Activated T-cell treated with anti-CD3 and anti-CD28 coated beads, Interleukin-2, amount 50 U/mL, for 72 hours (primary cell): ENCODE measurements at regions not wholly inside any gene's neighbourhood (a gene's known extent, or its start where the extent isn't known, plus 50 kb on each side); places are given as distances from the start of the nearest gene placed in this dataset.

Experiments
- ATAC-seq, 2 donors: fragments of 150-1000 bp; cut with Tn5 transposase; replicated peaks in 1 of 2; 2 replicates each; pipeline ENCODE4 v1.10.0; 2021; ENCODE audit warnings: moderate library complexity in 2 of 2, mild to moderate bottlenecking in 1 of 2
- DNase-seq, 2 donors: peaks; one replicate each; pipeline ENCODE4 v3.0.0; 2021 to 2022; ENCODE audit warnings: mixed read lengths in 1 of 2
- H3K27ac Mint-ChIP-seq: one replicate; pipeline ENCODE4 v1.8.0; 2022; ENCODE audit warnings: mild to moderate bottlenecking, moderate library complexity, mixed read lengths
- H3K27me3 Mint-ChIP-seq: one replicate; pipeline ENCODE4 v1.8.0; 2022; ENCODE audit warnings: low read depth, mixed read lengths
- H3K36me3 Mint-ChIP-seq, 2 donors: one replicate each; pipeline ENCODE4 v1.8.0; 2022; ENCODE audit warnings: mixed read lengths in 2 of 2, mild to moderate bottlenecking in 1 of 2; ENCODE audit not compliant: insufficient read depth in 2 of 2
- H3K4me1 Mint-ChIP-seq: one replicate; pipeline ENCODE4 v1.8.0; 2022; ENCODE audit warnings: low read depth, mixed read lengths
- H3K4me3 Mint-ChIP-seq, 2 donors: one replicate each; pipeline ENCODE4 v1.8.0; 2022; ENCODE audit warnings: mild to moderate bottlenecking in 2 of 2, mixed read lengths in 2 of 2, moderate library complexity in 2 of 2
- H3K9me3 Mint-ChIP-seq, 2 donors: one replicate each; pipeline ENCODE4 v1.8.0; 2022; ENCODE audit warnings: mixed read lengths in 2 of 2

DNA sequence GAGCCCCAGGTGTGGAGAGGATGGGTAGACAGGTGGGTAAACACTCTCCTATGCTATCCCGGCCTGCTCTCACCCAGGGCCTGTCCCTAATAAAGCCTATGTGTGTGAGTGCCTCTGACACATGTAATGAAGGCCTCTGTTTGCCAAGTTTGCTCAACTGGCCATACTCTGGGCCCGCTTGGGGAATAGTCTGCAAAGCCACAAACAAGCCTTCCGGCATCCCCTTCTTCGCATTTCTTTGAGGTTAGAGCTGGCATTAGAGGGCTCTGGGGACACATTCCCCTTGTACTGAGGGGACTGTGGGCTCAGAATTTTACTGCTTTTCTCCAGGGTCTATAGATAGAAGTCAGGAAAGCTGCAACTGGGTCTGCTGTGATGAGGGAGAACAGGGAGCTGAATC lies 240.5 kb downstream of the C12orf75 start:
- ATAC-seq = no peak
- no peaks in the 10 kb centered on the region for H3K4me1 Mint-ChIP-seq
- H3K27ac Mint-ChIP-seq = no peak overlapping the region
- no peak for DNase-seq
- no peaks in the 10 kb centered on the region for H3K36me3 Mint-ChIP-seq
- no peak overlapping the region for H3K4me3 Mint-ChIP-seq
- H3K9me3 Mint-ChIP-seq = no peaks in the 10 kb centered on the region
- peaks cover 17% of the 10 kb centered on the region for H3K27me3 Mint-ChIP-seq

GRCh38 chr12:105573574-105573973 lies 243.1 kb downstream of the C12orf75 start:
- ATAC-seq = no peak

DNA sequence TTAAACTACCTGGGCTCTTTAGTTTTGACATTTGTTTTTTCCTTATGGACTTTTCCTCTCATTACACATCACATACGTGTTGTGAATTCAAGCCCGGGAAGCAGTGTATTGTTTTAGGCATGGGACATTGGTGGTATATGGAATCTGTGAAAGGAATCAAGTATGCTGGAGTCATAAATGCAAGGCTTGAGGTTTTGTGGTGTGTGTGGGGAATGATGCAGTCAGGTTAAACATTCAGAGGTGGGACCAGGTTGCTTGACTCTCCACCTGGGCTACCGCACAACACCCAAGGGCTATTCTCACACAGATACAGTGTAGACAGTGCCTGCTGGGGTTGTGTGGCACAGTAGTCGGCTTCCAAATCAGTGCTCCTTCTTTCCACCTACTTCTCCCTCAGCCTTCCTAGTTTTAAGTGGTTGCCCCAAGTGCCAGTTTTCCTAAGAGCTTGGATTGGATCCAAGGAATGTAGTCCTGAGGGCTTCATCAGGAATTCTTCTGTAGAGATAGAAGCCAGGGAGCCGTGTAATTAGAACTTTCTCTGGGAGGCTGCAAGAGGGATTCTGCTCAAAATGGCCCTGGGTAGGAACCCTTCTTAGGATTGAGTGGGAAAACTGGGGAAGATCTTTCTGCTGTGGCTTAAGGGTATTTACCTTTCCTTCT lies 243.7 kb downstream of the C12orf75 start:
- ATAC-seq (no peak), DNase-seq (no peak)
- Mint-ChIP-seq H3K36me3 (no peaks in the 10 kb centered on the region), H3K9me3 (no peaks in the 10 kb centered on the region), H3K27me3 (peaks cover 10% of the 10 kb centered on the region), H3K27ac (no peak overlapping the region), H3K4me1 (no peaks in the 10 kb centered on the region), H3K4me3 (no peak overlapping the region)

More at GRCh38 chr12:105573574-105573973, 243.1 kb downstream of the C12orf75 start:
- no peaks in the 10 kb centered on the region for H3K9me3 Mint-ChIP-seq
- no peaks in the 10 kb centered on the region for H3K36me3 Mint-ChIP-seq
- no peak overlapping the region for H3K4me3 Mint-ChIP-seq
- H3K4me1 Mint-ChIP-seq = no peaks in the 10 kb centered on the region
- no peak overlapping the region for H3K27ac Mint-ChIP-seq
- no peak for DNase-seq
- peaks cover 10% of the 10 kb centered on the region for H3K27me3 Mint-ChIP-seq

DNA sequence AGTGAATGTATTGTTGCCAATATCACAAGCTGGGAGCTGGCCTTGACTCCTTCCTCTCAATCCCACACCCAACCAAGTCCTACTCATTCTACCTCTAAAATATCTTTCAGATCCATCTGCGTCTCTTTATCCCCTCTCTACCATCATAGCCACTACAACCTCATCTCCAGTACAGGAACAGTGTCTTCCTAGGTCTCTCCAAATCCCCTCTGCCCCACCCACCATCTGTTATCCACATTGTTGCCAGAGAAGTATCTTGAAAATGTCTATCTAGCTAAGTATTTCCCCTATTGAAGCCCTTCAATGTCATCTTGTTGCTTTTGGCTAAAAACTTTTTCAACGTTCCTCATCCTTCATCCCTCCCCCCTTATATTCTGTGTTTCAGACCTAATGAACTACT lies 244.7 kb downstream of the C12orf75 start:
- Mint-ChIP-seq H3K4me1 (no peaks in the 10 kb centered on the region), H3K27me3 (peaks cover 10% of the 10 kb centered on the region), H3K36me3 (no peaks in the 10 kb centered on the region), H3K4me3 (no peak overlapping the region), H3K9me3 (no peaks in the 10 kb centered on the region), H3K27ac (no peak overlapping the region)
- ATAC-seq (no peak), DNase-seq (no peak)

DNA sequence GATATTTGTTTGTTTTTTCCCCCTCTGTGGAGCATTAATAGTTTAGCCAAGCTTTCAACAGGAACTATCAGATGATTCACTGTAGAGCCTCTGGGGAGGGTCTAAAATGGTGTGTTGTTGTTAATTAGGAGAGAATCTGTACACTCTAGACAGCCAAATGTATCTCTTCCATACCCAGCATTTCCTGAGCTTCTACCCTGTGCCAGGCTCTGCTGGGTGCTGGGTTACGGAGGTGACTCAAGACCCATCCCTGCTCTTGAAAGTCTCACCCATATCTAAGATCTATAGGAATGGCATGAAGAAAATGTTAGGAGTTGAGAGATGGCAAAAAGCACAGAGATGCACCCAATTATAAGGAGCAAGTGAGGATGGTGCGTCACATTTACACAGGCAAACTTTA lies 245.8 kb downstream of the C12orf75 start:
- Mint-ChIP-seq H3K36me3 (no peaks in the 10 kb centered on the region), H3K4me1 (no peaks in the 10 kb centered on the region), H3K27ac (no peak overlapping the region), H3K27me3 (peaks cover 10% of the 10 kb centered on the region), H3K9me3 (no peaks in the 10 kb centered on the region), H3K4me3 (no peak overlapping the region)
- DNase-seq (no peak), ATAC-seq (no peak)

GRCh38 chr12:105580821-105581352 lies 250.4 kb downstream of the C12orf75 start:
- H3K27ac Mint-ChIP-seq = no peak overlapping the region
- H3K4me3 Mint-ChIP-seq = no peak overlapping the region
- no peaks in the 10 kb centered on the region for H3K27me3 Mint-ChIP-seq

GRCh38 chr12:105581420-105581819 lies 250.9 kb downstream of the C12orf75 start:
- Mint-ChIP-seq H3K4me3 (no peak overlapping the region), H3K27ac (no peak overlapping the region), H3K4me1 (no peaks in the 10 kb centered on the region), H3K27me3 (no peaks in the 10 kb centered on the region), H3K9me3 (no peaks in the 10 kb centered on the region), H3K36me3 (no peaks in the 10 kb centered on the region)
- DNase-seq (no peak), ATAC-seq (no peak)

More at GRCh38 chr12:105580821-105581352, 250.4 kb downstream of the C12orf75 start:
- Mint-ChIP-seq H3K9me3 (no peaks in the 10 kb centered on the region), H3K36me3 (no peaks in the 10 kb centered on the region), H3K4me1 (no peaks in the 10 kb centered on the region)
- DNase-seq = no peak
- ATAC-seq = no peak

- no peaks in the 10 kb centered on the region for H3K9me3 Mint-ChIP-seq
- ATAC-seq (no peak), DNase-seq (no peak)
- H3K27ac Mint-ChIP-seq = no peak overlapping the region
- no peak overlapping the region for H3K4me3 Mint-ChIP-seq
- no peaks in the 10 kb centered on the region for H3K27me3 Mint-ChIP-seq
- H3K36me3 Mint-ChIP-seq = no peaks in the 10 kb centered on the region
- H3K4me1 Mint-ChIP-seq = no peaks in the 10 kb centered on the region
Measured at GRCh38 chr12:105585107-105585506, 254.6 kb downstream of the C12orf75 start.

GRCh38 chr12:105587237-105587636 lies 256.7 kb downstream of the C12orf75 start:
- Mint-ChIP-seq H3K27me3 (no peaks in the 10 kb centered on the region), H3K36me3 (no peaks in the 10 kb centered on the region), H3K4me1 (no peaks in the 10 kb centered on the region), H3K4me3 (no peak overlapping the region), H3K27ac (no peak overlapping the region), H3K9me3 (no peaks in the 10 kb centered on the region)
- ATAC-seq (no peak), DNase-seq (no peak)

DNA sequence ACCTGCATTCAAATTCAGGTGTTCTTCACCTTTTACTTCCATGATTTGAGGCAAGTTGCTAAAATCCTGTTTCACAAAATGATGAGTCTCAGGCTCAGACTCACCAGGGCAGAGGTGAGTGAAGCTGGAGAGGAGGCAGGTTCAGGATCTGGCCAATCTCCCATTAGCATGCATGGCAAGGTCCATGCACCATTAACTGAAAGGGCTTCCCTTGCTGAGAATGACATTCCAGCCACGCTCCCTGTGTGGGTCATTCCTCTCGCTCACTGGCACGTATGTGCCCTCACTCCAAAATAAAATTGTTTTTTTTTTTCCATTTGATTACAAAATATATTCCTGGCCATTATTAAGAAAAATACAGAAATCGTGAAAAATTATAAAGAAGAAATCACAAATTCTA lies 257.6 kb downstream of the C12orf75 start:
- H3K27ac Mint-ChIP-seq = no peak overlapping the region

GRCh38 chr12:105590571-105590970 lies 260.1 kb downstream of the C12orf75 start:
- H3K9me3 Mint-ChIP-seq = peaks cover 0 to 2% of the 10 kb centered on the region in 2 donors
- H3K27me3 Mint-ChIP-seq = peaks cover 6% of the 10 kb centered on the region
- H3K27ac Mint-ChIP-seq = no peak overlapping the region
- H3K36me3 Mint-ChIP-seq = no peaks in the 10 kb centered on the region
- H3K4me1 Mint-ChIP-seq = no peaks in the 10 kb centered on the region
- ATAC-seq = no peak
- H3K4me3 Mint-ChIP-seq = no peak overlapping the region
- no peak for DNase-seq

More for the DNA sequence above, 257.6 kb downstream of the C12orf75 start:
- H3K4me3 Mint-ChIP-seq = no peak overlapping the region
- no peaks in the 10 kb centered on the region for H3K9me3 Mint-ChIP-seq
- no peaks in the 10 kb centered on the region for H3K4me1 Mint-ChIP-seq
- ATAC-seq = no peak
- H3K36me3 Mint-ChIP-seq = no peaks in the 10 kb centered on the region
- no peaks in the 10 kb centered on the region for H3K27me3 Mint-ChIP-seq
- no peak for DNase-seq

DNA sequence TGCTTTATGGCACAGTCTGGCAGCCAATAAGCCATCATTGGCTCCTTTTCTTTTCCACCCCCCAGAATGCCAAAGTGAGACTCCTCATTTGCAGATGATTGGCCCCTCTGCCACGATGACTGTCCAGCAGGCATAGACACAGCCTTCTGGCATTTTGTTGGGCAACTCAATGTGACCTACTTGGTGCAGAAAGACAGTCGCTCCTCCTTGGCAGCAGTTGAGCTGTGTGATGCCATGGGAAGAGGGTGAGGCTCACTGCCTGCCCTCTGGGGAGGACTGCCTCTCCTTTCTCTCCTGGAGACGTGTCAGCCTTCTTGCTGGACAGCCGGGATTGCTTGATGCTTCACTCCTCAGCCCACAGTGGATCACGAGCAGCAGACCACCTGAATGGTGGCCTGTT lies 264.9 kb downstream of the C12orf75 start:
- Mint-ChIP-seq H3K27me3 (peaks cover 16% of the 10 kb centered on the region), H3K36me3 (no peaks in the 10 kb centered on the region), H3K4me3 (no peak overlapping the region), H3K4me1 (no peaks in the 10 kb centered on the region), H3K9me3 (peaks cover 0 to 2% of the 10 kb centered on the region in 2 donors), H3K27ac (no peak overlapping the region)
- DNase-seq = no peak
- ATAC-seq = no peak

DNA sequence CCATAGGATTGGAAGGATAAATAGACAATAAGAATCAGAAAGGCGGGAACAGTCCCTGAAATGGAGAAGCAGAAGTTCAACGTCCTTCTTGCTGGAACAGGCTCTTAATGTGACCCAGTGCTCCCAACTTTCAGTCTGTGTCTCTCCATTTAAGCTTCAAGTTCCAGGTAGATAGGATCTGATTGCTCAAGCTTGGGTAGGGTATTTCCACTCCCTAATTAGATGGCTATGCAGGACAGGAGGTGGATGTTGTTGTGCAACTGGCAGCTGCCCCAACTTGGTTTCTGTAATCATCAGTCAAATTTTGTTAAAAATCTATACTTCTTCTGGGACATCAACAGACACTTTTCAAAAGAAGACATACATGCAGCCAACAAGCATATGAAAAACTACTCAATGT lies 266.2 kb downstream of the C12orf75 start:
- Mint-ChIP-seq H3K4me3 (no peak overlapping the region), H3K27ac (no peak overlapping the region), H3K36me3 (no peaks in the 10 kb centered on the region), H3K27me3 (peaks cover 16% of the 10 kb centered on the region), H3K4me1 (no peaks in the 10 kb centered on the region), H3K9me3 (peaks cover 0 to 2% of the 10 kb centered on the region in 2 donors)
- no peak for ATAC-seq
- no peak for DNase-seq

DNA sequence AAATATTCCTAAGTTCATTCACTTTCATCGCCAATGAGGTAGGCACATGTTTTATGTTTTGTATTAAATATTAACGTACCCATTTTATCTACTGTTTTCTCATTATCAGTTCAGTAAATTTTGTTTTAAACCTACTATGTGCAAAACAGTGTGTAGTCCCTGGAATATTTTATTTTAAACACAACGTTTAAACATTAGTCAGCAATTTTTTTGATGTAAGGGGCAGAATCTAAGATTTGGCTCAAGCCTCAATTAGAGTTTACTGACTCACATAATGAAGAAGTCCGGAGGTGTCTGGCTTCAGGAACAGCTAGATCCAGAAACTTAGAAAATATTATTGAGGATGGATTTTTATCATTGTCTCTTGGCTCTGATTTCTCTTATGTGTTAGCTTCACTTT lies 267.5 kb downstream of the C12orf75 start:
- no peak for ATAC-seq
- no peak overlapping the region for H3K4me3 Mint-ChIP-seq
- H3K27me3 Mint-ChIP-seq = peaks cover 16% of the 10 kb centered on the region
- H3K9me3 Mint-ChIP-seq = peaks cover under 1 to 2% of the 10 kb centered on the region in 2 donors
- no peak for DNase-seq
- H3K27ac Mint-ChIP-seq = no peak overlapping the region
- H3K4me1 Mint-ChIP-seq = no peaks in the 10 kb centered on the region
- H3K36me3 Mint-ChIP-seq = no peaks in the 10 kb centered on the region
